AG04450 (cell line): ENCODE measurements at regions not wholly inside any gene's neighbourhood (a gene's known extent, or its start where the extent isn't known, plus 50 kb on each side); places are given as distances from the start of the nearest gene placed in this dataset.

ENCODE experiments used
- CTCF ChIA-PET: fragments of 300-600, 350-600 bp; formaldehyde crosslinking; extraction: SDS; loops from one replicate; lab custom pipeline; 2022; ENCODE audit warnings: antibody characterized with exemption, inconsistent platforms; lab: Charles Lee
- POLR2A ChIA-PET: fragments of 350-600 bp; formaldehyde crosslinking; extraction: SDS; loops from one replicate; lab custom pipeline; 2021; ENCODE audit warnings: antibody characterized with exemption, inconsistent platforms; lab: Yijun Ruan, JAX
- DNase-seq: peaks from one replicate; pipeline ENCODE4 v3.0.0-alpha.2; 2011; ENCODE audit warnings: low read depth, low spot score
- H3K27ac ChIP-seq: one replicate; pipeline ENCODE4 v1.5.1; 2012; ENCODE audit warnings: low read depth, low read length, control low read depth
- H3K27me3 ChIP-seq: one replicate; pipeline ENCODE4 v1.6.0; 2012; ENCODE audit warnings: low read length; ENCODE audit not compliant: control insufficient read depth, insufficient read depth
- H3K4me3 ChIP-seq: 2 replicates; pipeline ENCODE4 v1.5.1; 2011; ENCODE audit warnings: mild to moderate bottlenecking, low read depth, low read length, control low read depth
- H3K9me3 ChIP-seq: 2 replicates; pipeline ENCODE4 v1.5.1; 2012; ENCODE audit warnings: low read length; ENCODE audit not compliant: control insufficient read depth, insufficient read depth
- CTCF ChIP-seq: IDR thresholded peaks from 2 replicates; pipeline ENCODE4 v1.5.1; 2011; ENCODE audit warnings: low read depth, low read length, control low read depth, inconsistent platforms

DNA sequence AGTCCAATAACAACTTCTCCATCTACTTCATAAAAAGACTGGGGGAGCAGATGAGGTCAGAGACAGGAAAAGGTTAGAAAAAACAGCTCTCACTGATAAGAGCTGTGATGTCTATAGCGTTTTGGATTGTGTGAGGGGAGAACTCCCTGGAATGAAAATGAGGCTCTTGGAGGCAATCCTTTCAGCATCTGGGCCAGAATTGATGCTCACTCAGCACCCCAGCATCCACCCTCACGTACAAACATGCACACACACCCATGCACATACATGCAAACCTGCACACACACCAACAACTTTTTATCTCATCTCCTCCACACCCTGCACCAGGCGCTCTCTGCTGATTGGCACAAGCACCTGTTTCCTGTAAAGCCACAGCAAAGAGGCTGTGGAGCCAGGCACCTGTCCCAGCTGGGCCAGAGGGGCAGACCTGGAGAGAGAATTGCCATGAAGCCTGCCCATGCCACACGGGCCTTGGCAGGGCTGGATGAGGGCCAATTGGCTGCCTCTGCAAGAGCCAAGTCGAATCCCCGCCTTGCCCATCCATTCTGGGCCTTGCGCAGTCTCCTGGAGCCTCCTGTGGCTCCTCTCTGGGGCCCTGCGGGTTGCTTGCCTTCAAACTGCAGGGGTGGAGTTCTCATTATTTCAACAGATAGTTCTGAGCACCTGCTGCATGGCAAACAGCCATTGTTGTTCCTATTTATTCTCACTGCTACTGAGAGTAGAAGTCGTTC is 53.1 kb downstream of the SYNE3 start:
- ChIA-PET CTCF (interaction anchor here (2.8 to 5.8 kb wide), 3 partner anchors 11 to 21 kb away, joined by 10 to 21 read pairs (median 12); no protein-coding TSS in a partner anchor), POLR2A (no interaction called here)
- H3K27me3 ChIP-seq: no peaks in the 10 kb centered on the region
- H3K27ac ChIP-seq: no peak overlapping the region
- no peak for TF ChIP-seq CTCF
- no peak for DNase-seq
- no peak overlapping the region for H3K4me3 ChIP-seq
- no peaks in the 10 kb centered on the region for H3K9me3 ChIP-seq

DNA sequence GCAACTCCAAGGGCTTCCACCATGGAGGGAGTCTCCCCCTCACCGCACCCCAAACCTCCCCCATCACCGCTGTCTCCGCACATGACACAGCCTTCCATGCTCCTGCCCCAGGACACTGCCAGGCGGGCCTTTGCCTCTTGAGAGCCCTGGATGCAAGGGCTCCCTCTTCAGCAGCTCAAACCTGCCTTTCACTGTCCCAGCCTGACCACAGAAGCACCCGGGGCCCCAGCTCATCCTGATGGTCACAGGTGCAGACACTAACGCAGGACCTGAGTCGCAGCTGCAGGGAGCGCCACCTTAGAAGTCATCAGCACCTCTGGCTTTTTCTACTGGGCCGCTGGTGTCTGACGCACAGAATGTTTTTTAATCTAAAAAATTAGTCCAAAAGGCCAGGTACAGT is 54.0 kb downstream of the SYNE3 start:
- Histone ChIP-seq H3K4me3 (no peak overlapping the region), H3K27ac (no peak overlapping the region), H3K27me3 (no peaks in the 10 kb centered on the region), H3K9me3 (no peaks in the 10 kb centered on the region)
- CTCF ChIA-PET: interaction anchor here (0.5 to 5.8 kb wide), 3 partner anchors 10 to 312 kb away, joined by 3 to 21 read pairs (median 12); no protein-coding TSS in a partner anchor
- DNase-seq: no peak
- POLR2A ChIA-PET: interaction anchor here (0.5 to 1.0 kb wide), 2 partner anchors 20 to 852 kb away, joined by 3 to 6 read pairs; no protein-coding TSS in a partner anchor
- TF ChIP-seq CTCF: no peak

GRCh38 chr14:95460647-95461478 is 55.6 kb downstream of the SYNE3 start:
- H3K27ac ChIP-seq: no peak overlapping the region
- H3K27me3 ChIP-seq: no peaks in the 10 kb centered on the region
- H3K4me3 ChIP-seq: no peak overlapping the region
- TF ChIP-seq CTCF: no peak
- ChIA-PET CTCF (interaction anchor here (0.6 to 5.8 kb wide), 4 partner anchors 8 to 66 kb away, joined by 3 to 21 read pairs (median 14); no protein-coding TSS in a partner anchor), POLR2A (interaction anchor here (1.0 to 1.5 kb wide), 4 partner anchors 22 to 70 kb away, joined by 3 to 5 read pairs (median 4); partner anchors contain the start of gene SYNE3)
- peak; percentile 55 for DNase-seq
- no peaks in the 10 kb centered on the region for H3K9me3 ChIP-seq

DNA sequence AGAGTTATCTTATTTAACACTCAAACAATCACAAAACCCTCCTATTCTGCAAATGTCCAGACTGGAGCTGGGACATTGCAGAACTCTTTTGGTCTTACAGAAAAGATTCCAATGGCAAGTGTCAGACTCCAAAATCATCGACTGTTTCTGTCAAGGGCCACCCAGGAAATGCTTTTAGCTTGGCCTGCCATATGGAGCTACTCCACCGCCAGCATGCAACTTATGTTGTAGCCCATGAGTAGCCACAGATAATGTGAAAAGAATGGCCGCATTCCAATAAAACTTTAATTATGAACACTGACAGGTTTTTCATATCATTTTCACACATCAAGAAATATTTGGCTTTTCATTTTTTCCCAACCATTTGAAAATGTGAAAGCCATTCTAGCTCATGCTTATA is 57.5 kb downstream of the SYNE3 start:
- no peaks in the 10 kb centered on the region for H3K9me3 ChIP-seq
- no peak for TF ChIP-seq CTCF
- CTCF ChIA-PET: interaction anchor here (0.6 to 3.3 kb wide), 6 partner anchors 14 to 69 kb away, joined by 3 to 24 read pairs (median 7); no protein-coding TSS in a partner anchor
- H3K27ac ChIP-seq: no peak overlapping the region
- POLR2A ChIA-PET: no interaction called here
- no peaks in the 10 kb centered on the region for H3K27me3 ChIP-seq
- no peak overlapping the region for H3K4me3 ChIP-seq
- DNase-seq: no peak
